GM19035 (cell line): ENCODE measurements at regions not wholly inside any gene's neighbourhood (a gene's known extent, or its start where the extent isn't known, plus 50 kb on each side); places are given as distances from the start of the nearest gene placed in this dataset.

Source experiments
- ATAC-seq: cut with Tn5 transposase; IDR thresholded peaks from one replicate; pipeline ENCODE4 v1.9.1; 2021; ENCODE audit not compliant: unreplicated experiment

DNA sequence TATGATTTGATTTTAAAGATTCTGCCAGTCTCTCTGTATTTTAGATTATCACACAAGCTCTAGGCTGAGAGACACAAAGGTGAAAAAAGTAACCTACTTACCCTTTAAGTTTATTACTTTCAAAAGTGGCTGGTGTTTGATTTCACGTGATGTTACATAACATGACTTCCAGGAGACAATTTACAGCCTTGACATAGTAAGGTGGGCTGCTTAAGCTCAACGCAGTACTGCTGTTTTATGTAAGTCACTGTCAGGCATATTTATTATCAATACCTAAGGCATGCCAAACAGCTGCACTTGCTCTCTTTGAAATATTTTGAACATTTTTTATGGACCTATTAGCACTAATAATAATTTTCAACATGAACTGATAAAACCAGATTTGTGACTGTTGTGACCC lies 451.5 kb upstream of the FAM241A start:
- ATAC-seq, result no peak

DNA sequence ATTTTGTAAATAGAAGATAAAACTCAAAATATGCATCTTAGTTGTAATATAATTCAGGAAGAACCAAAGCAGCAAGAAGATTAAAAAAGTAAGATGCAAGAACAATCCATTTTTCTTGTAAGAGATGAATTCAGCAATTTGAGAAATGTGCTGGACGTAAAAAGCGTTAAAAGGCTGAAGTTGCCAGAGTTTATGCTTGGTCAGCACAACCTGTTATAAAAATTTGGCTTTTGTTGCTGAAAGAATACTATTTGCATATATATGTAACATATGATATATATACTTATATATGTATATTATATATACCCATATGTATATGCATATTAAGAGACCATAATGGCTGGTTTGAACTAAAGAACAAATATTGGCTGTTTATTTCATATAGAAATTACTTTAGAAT lies 449.6 kb upstream of the FAM241A start:
- no peak for ATAC-seq

DNA sequence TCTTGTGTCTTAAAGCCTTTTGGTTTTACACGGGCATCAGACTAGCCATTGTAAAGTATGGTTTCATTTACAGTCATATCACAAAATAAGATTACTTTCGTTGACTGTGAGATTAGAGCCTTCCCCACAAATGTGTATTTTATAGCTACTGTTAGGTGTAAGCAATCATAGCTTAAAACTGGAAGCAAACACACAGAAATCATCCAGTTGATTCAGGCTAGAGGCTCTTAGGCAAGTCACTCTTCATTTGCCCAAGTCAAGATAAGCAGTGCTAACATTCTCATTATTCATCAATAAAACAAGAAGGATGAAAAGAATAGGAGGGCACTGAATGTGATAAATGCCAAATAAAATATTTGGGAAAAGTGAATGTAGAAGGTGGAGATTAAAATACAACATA lies 448.7 kb upstream of the FAM241A start:
- no peak for ATAC-seq

DNA sequence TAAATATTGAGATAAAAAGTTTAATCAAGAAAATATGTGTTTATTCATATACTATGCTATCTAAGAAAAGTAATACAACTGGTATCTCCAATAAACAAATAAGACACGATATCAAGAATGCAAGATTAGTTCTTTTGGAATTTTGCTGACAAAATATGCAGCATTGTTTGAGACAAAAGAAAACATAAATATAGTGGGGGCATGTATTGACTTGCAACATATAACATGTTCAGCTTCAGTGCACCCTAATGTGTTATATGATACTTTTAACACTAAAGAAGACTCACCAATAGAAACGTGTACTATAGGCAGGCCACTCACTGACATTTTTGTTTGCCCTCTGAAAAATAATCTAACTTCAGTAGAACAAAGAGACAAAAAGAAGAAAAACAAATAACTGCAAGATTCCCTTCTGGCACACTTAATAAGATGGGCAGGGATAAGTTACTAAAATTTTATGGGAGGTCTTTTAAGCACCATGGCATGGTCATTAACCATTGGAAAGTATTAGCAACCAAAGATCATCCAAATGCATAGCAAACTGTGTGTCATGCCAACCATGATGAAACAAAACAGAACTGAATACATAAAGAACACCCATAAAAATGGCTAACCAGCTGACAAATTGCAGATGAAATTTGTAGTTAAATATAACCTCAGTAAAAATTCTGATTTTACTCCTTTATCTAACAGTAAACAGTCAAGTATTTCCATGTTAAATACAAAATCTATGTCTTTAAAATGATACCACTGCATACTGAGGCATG lies 447.9 kb upstream of the FAM241A start:
- no peak for ATAC-seq

DNA sequence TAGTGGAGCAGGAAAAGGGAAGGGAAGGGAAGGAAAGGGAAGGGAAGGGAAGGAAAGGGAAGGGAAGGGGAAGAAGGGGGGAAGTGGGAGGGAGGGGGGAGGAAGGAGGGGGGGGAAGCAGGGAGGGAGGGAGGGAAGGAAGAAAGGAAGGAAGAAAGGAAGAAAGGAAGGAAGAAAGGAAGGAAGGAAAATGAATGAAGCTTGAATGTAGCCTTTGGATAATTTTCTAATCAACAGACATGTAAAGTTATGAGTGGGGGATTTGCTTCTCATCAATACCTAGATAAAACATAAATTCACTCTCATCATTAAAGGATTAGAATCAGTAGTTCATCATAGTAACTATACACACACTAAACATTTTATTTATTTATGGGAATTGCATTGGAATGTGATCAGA lies 446.9 kb upstream of the FAM241A start:
- no peak for ATAC-seq

DNA sequence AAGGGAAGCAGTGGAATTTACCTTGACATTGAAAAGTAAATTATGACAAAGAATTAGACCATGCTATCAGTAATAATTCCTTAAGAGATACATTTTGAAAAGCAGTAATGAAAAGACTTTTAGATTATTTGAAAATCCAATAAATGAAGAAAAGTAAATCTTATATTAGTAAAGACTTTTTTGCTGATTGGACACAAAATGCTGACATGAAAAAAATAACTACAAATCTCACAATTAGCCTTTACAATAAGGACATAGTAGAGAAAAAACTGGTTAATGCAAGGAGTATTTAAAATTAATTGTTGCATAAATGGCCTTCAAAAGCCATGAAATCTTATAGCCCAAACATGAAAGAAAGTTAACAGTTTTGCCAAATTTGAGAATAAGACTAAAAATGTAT lies 446.1 kb upstream of the FAM241A start:
- no peak for ATAC-seq

DNA sequence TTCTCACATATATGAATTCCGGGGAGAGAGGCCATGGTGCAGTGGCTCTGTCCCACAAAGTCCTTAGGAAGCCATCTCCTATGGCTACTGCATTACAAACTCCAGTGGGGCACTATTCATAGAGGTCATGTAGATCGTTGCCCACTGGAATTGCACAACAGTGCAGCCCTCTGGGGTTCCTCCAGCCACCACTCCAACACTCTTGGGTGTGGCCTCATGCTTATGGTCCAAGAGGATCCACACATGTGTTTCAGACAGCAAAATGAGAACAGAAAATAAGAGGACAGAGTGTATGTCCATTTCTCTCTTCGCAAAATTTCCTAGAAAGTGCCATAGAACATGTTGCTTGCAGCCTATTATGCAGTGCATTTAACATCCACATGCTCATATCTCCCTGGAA lies 444.2 kb upstream of the FAM241A start:
- ATAC-seq, result no peak

DNA sequence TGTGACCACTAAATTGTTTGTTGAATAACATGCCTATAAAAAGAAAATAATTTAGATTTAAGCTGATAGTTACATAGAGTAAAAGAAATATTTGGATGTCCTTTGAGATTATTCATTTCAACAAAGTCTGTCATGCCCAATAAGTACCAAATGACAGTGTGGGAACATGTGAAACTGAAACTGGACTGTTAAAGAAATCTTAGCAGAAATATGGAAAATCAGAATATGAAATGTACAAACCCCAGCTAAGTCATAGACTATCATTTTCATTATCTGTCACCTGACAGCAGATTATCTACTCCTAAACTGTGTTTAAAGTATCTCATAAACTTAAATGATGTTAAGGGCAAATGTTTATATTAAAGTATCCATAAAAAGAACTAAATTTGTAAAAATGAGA lies 437.8 kb upstream of the FAM241A start:
- ATAC-seq, result no peak

DNA sequence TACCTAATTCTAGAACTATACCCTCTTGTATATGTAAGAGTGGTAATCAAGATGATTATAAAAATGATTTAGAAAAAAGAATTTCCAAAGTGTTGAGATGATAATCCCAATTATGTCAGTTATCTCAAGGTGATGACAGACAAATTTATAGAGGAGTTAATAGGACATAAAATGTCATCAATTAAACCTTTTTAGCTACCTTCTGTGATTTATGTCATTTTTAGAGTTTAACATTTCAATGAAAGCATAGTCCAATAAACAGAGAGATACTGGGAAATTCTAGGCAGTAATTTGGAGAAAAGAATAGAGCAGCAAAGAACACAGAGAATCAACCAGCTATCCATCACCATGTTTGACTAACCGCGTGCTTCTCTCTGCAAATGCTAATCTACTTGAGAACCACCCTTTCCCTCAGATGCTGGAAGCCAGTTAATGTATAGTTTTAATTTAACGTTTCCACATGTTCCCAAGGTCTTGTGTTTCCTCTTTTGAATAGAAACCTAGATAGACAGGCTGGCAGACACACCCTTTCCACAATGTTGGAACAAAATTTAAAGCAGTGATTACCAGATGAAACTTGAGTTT lies 433.1 kb upstream of the FAM241A start:
- ATAC-seq, result no peak

DNA sequence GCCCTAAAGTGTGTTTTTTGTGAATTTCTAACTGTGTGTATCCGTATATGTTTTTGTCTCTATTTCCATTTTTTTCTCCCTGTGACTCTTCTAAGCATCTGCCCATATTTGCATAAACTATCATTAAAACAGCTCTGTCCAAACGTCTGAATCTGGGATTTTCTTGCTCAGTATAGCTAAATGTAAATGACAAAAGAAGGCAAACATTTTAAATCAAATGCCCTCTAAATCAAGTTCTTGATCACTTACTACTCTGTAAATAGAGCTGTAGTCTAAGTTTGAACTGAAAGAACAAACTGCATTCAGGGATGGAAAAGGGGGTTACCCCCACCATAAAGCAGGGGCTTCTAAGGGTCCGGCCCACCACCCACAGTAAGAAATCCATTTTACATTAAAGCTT lies 432.0 kb upstream of the FAM241A start:
- ATAC-seq, result no peak

DNA sequence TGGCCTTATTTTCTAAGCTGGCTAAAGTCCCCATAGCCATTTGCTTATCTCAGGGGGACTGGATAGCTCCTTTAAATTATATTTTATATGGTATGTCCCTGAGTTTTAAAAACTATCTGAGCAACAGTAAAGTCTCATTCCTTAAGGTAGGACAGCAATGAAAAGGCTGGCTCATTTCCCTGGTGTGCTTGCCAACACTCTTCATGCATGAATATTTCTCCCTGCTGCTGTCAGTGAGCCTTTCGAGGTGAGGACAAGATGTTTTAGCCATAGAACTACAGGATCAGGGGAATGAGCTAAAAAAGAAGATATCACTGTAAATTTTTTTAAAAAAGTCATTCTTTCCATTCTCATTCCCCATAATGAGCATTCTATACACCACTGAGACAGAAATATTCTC lies 427.3 kb upstream of the FAM241A start:
- ATAC-seq, result no peak

DNA sequence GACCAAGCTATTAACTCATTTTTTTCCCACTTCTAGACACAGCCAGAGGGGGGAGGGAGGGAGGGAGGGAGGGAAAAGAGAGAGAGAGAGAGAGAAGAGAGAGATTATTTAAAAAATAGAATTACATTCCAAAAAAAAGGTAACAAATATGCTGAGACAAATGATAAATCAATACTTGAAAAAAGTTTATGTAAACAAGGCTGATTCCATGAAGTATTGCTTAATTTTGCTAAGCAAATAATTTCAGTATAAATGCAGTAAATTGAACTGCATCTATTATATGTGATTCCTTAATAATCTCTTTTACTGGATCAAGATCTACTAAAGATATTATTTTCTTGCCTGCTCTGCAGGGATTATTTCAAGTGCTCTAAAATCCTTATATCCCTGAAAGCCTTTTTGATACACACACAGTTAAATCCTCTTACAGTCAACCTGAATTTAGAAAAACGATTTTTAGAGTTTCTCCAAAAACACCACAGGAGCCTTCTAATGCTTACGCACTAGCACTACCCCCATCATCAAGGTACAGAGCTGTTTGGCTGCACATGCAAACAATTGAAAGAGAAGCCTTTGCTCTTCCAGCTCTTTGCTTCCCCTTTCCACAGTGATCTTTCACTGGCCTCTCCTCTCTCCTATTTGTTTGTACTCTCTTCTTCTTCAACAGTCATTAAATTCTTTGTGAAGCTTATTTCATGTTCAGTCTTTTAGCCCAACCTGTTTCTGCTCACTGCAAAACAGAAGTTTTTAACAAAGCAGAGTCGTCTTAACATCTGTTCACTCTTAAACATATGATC lies 426.3 kb upstream of the FAM241A start:
- ATAC-seq, result no peak

DNA sequence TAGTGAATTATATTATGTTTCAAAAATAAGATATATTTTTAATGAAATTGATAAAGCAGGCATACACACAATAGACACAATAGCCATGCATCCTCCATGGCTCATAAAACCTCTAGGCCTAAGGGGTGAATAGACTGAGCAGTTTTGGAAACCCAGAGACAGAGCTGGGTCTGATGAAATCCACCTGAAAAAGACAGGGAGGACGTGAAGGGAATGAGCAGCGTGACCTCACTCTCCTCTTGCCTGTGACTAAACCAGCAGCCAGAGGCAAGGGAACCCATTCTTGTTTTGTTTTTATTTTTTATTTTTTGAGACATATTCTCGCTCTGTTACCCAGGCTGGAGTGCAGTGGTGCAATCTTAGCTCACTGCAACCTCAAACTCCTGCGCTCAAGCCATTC lies 424.4 kb upstream of the FAM241A start:
- ATAC-seq, result no peak

DNA sequence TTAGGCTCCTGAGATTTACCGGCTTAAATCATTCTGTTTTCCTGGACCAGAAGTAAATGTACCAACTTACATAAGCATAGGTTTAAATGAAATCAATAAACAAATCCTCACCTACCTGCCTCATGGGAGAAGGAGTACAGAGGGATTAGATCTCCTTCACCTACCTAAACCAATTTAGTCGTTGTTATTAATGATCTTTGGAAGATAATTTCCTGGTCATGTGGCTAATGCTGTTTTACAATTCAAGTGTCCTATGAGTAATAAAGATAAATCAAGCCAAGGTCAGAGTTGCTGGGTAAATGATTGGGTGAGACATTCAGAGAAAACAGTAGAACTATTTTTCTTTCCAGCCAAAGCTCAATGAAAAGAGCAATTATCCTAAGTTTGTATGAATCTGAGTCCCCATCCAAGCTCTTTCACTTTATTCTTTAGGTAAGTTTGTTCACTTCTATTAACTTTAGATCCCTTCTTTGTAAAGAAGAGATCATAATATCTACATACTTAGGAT lies 423.0 kb upstream of the FAM241A start:
- no peak for ATAC-seq

DNA sequence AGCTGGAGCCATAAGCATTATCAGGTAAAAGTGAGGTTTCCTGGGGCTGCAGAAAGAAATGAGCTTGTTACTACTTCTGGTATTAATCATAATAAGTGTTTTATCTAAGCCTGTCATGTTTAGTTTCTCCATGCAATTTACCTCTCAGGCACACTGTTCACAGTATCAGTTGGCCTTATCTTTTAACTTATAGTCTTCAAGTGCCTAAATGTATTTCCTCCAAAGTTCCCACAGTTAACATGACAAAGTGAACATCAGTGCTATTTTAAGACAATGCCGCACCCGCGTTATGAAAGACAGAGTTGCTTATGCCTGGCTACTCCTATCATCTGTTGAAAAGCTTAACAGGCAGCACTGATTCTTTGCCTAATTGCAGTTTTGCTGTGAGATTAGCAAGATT lies 408.7 kb upstream of the FAM241A start:
- no peak for ATAC-seq

DNA sequence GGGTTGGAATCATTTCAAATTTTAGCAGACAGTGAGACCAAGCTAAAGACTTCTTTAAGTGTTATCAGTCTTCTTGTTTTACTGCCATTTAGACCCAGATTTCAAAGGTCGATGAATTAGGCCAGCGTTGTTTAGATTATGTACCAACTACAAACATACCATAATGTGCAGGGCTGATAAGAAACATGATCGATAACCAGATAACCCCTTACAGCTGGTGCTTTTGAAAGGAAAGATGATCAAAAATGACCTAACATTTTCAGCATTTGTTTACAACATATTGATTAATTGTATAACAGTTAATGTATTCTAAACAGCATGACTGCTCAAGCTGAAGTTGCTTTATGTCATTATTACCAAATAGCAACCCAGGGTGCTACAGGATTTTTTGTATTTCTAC lies 400.4 kb upstream of the FAM241A start:
- ATAC-seq, result no peak

DNA sequence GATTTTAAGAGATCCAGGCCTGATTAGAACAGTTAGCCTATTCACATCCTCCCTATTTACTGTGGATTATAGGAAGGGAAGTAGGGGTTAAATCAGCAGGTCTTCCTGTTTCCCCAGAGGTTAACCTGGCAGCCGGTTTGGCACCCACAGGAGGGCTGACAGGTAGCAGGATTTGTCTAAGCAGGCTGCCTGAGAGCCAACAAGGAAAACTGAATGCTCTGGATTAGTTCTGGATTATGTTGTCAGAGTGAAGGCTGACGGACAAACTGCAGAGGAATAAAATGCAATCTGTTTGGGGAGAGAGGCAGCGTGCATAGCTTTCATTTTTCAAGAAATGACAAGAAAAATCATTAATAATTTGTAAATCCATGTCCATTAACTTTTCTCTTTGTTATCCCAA lies 397.1 kb upstream of the FAM241A start:
- ATAC-seq, result no peak

DNA sequence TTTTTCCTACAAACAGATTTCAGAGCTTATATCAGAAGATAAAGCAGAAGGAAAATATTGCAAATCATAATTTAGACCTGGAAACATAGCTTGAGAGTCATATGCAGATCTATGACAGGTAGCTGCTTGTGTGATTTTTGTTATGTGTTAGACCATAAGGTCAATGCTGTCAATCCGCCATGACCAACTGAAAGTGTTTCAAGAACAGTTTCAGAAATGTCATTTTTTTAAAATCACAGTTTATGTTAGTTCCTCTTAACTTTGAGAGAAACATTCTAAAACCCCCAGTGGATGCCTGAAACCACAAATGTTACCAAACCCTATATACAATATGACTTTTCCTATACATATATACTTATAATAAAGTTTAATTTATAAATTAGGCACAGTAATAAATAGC lies 391.3 kb upstream of the FAM241A start:
- ATAC-seq, result no peak

DNA sequence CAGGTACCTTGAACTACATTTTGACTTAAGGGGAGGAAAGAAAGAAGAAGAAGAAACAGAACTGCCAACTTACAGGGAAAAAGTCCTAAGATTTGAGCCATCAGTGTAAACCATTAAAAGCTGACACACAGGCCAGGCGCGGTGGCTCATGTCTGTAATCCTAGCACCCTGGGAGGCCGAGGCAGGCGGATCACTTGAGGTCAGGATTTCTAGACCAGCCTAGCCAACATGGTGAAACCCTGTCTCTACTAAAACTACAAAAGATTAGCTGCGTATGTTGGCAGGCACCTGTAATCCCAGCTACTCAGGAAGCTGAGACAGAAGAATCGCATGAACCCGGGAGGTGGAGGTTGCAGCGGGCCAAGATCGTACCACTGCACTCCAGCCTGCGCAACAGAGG lies 389.7 kb upstream of the FAM241A start:
- no peak for ATAC-seq

DNA sequence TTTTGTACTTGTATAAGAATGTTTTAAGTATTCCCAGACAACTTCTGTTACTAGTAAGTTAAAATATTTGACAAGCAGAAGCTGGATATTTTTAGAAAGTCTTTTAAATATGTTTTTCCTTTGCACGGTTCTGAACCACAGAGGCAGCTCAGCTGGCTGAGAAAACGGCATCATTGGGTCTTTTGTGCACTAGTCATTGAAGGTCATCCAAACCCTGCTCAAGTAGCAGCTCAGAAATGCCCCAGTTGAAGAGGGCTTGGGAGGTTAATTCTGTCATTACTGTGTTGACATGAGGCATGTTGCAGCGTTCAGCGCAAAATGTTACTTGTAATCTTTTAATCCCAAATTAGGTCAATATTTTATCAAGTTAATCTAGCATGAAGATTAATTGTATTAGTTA lies 383.7 kb upstream of the FAM241A start:
- no peak for ATAC-seq

DNA sequence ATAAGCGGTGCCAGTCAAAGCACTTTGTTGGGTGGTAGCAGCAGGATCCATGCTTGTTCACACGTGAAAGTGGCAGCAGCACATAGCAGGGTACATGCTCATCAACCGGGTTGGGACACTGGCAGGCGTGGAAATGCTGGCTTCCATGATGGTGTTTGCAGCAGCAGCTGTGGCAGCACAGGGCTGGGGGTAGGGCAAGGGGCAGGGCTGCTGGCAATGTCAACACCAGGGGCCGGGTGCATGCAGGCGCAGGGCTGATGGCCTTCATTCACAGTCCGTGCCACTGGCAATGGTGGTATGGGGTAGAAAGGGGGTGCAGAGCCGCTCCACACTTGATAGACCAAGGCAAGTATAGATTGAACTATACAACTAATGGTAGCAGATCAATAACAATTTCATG lies 374.7 kb upstream of the FAM241A start:
- no peak for ATAC-seq

DNA sequence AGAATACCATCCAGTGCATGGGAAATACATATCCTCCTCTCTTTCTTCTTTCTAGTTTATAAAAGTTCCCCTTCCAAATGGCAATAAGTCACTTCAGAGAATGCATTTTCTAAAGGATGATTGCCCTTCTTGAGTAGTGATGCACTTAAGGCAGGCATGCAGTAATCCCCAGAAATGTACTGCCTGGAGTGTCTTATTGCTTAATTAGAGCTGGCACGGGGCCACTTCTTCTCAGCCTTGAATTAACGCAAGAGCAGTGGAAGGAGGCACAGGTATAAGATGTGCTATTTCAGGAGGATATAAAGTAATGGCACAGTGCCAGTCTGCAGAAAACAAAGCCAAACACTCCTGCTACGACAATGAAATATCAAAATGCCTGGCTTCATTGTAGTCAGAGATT lies 371.4 kb upstream of the FAM241A start:
- no peak for ATAC-seq
